Left ventricle myocardium inferior (tissue), 1 donor: ENCODE measurements at regions not wholly inside any gene's neighbourhood (a gene's known extent, or its start where the extent isn't known, plus 50 kb on each side); places are given as distances from the start of the nearest gene placed in this dataset.

ENCODE experiments used
- DNase-seq: peaks from one replicate; pipeline ENCODE4 v3.0.0-alpha.2; 2020
- H3K27ac ChIP-seq: fragments of 200-600 bp; replicated peaks from 2 replicates; pipeline ENCODE4 v1.8.0; 2021
- H3K27me3 ChIP-seq: fragments of 200-600 bp; 2 replicates; pipeline ENCODE4 v1.8.0; 2021; ENCODE audit warnings: low read depth
- H3K36me3 ChIP-seq: fragments of 200-600 bp; 2 replicates; pipeline ENCODE4 v1.8.0; 2021
- H3K4me1 ChIP-seq: fragments of 200-600 bp; 2 replicates; pipeline ENCODE4 v1.8.0; 2021
- H3K4me3 ChIP-seq: fragments of 200-600 bp; 2 replicates; pipeline ENCODE4 v1.8.0; 2021; ENCODE audit warnings: mild to moderate bottlenecking, moderate library complexity
- H3K9me3 ChIP-seq: fragments of 200-600 bp; replicated peaks from 2 replicates; pipeline ENCODE4 v1.8.0; 2021
- CTCF ChIP-seq: fragments of 200-600 bp; IDR thresholded peaks from 2 replicates; pipeline ENCODE4 v1.8.0; 2021; ENCODE audit warnings: antibody characterized with exemption, mild to moderate bottlenecking, borderline replicate concordance
- intact Hi-C: fragments of 100-400 bp; cut with micrococcal nuclease; formaldehyde crosslinking; loops from one replicate; pipeline ENCODE4 v1.11.0; 2022
- donor health status: DM: no; HTN: yes; CAD: no; lungs with severe emphysema.

DNA sequence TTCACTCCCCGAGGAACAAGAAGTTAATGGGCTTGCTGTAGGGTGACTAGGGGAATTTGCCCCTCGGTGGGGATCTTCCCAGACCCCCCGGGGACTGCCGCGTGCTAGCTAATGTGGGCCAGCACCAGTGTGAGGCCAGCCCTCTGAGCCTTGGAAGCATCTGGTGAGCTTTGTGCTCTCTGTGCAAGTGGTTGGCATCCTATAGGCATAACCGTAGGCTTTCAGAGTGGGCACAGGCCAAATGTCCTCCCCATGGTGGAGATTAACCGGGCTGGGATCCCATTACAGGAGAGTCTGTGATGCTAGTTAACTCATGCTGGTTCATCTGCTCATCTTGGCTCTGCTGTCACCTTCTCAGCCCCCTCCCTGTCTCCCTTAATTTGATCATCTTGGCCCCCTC lies 125.7 kb downstream of the TRIM29 start:
- Histone ChIP-seq H3K9me3 (no peaks in the 10 kb centered on the region), H3K27ac (no peak overlapping the region), H3K36me3 (no peaks in the 10 kb centered on the region), H3K27me3 (peaks cover 91% of the 10 kb centered on the region), H3K4me1 (peaks cover 8% of the 10 kb centered on the region), H3K4me3 (no peak overlapping the region)
- intact Hi-C loops = no loop called here
- DNase-seq = no peak
- no peak for TF ChIP-seq CTCF

GRCh38 chr11:120011836-120012235 lies 126.1 kb downstream of the TRIM29 start:
- no peak for TF ChIP-seq CTCF
- H3K4me3 ChIP-seq = no peak overlapping the region
- no peak overlapping the region for H3K27ac ChIP-seq
- H3K4me1 ChIP-seq = peaks cover 8% of the 10 kb centered on the region
- peaks cover 91% of the 10 kb centered on the region for H3K27me3 ChIP-seq
- intact Hi-C loops = no loop called here
- no peaks in the 10 kb centered on the region for H3K36me3 ChIP-seq
- DNase-seq = no peak
- H3K9me3 ChIP-seq = no peaks in the 10 kb centered on the region

- no peak for DNase-seq
- no peak for TF ChIP-seq CTCF
- no peak overlapping the region for H3K27ac ChIP-seq
- H3K9me3 ChIP-seq = no peaks in the 10 kb centered on the region
- H3K4me1 ChIP-seq = peaks cover 8% of the 10 kb centered on the region
- H3K27me3 ChIP-seq = peaks cover 91% of the 10 kb centered on the region
- intact Hi-C loops = no loop called here
- no peaks in the 10 kb centered on the region for H3K36me3 ChIP-seq
- H3K4me3 ChIP-seq = no peak overlapping the region
Measured at GRCh38 chr11:120010775-120011174, 127.1 kb downstream of the TRIM29 start.

DNA sequence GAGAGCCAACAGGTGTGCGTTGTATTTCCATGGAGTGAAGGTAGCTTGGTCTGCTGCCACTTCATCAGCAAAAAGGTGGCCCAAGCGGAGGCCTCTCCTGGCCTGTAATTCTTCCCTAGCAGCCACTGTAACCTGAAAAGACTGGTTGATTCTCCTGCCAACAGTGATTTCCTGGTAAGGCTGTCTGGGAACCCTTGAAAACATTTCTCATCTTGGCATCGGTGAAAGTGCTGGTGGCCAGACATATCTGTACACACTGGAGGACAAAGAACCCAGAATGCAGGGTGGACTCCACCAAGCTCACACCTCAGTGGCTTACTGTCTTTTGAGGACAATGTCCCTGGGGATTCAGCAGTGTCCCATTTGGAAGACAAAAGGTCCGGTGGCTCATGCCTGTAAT lies 128.0 kb downstream of the TRIM29 start:
- peaks cover 8% of the 10 kb centered on the region for H3K4me1 ChIP-seq
- H3K27me3 ChIP-seq = peaks cover 86% of the 10 kb centered on the region
- no peak for DNase-seq
- no peak overlapping the region for H3K4me3 ChIP-seq
- no peak for TF ChIP-seq CTCF
- intact Hi-C loops = no loop called here
- H3K36me3 ChIP-seq = no peaks in the 10 kb centered on the region
- H3K27ac ChIP-seq = no peak overlapping the region
- H3K9me3 ChIP-seq = no peaks in the 10 kb centered on the region

DNA sequence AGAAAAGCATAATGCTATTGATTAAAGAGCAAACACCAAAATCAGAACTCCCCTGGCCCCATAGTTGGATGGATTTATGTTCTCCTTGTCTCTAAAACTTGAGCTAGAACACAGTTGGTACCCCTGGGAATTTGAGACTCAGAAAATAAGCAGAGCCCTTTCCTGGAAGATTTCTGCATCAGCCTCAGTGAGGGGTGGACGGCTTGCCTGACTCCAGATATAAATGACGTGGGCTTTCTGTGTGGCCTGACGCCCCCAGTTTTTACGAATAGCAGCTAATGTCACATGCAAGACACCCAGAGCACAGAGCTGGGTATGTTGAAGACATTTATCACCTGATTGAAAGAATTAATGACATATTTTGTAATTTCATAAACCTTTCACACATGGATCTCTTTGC lies 130.8 kb downstream of the TRIM29 start:
- Histone ChIP-seq H3K9me3 (no peaks in the 10 kb centered on the region), H3K36me3 (no peaks in the 10 kb centered on the region), H3K4me1 (no peaks in the 10 kb centered on the region), H3K27me3 (peaks cover 82% of the 10 kb centered on the region), H3K4me3 (no peak overlapping the region), H3K27ac (no peak overlapping the region)
- intact Hi-C loops = no loop called here
- TF ChIP-seq CTCF = no peak
- no peak for DNase-seq

DNA sequence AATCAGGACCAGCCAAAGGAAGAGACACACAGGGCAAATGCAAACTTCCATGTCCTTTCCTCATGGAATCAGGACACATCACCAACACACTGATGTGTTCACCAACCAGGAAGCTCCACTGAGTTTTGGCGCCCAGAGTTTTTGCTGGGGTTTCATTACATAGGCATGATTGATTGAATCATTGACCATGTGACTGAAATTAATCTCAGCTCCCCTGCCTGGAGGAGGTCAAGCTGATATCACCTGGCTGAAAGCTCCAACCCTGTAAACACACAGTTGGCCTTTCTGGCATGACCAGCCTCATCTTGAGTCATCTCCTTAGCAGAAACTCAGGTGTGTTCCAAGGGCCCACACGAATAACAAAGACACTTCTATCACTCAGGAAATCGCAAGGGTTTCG lies 133.2 kb downstream of the TRIM29 start:
- intact Hi-C loops = no loop called here
- H3K27ac ChIP-seq = no peak overlapping the region
- TF ChIP-seq CTCF = no peak
- no peak for DNase-seq
- peaks cover 76% of the 10 kb centered on the region for H3K27me3 ChIP-seq
- peaks cover 8% of the 10 kb centered on the region for H3K9me3 ChIP-seq
- no peaks in the 10 kb centered on the region for H3K4me1 ChIP-seq
- H3K36me3 ChIP-seq = no peaks in the 10 kb centered on the region
- no peak overlapping the region for H3K4me3 ChIP-seq
